ENCODE measurements at regions not wholly inside any gene's neighbourhood (a gene's known extent, or its start where the extent isn't known, plus 50 kb on each side); places are given as distances from the start of the nearest gene placed in this dataset.

DNA sequence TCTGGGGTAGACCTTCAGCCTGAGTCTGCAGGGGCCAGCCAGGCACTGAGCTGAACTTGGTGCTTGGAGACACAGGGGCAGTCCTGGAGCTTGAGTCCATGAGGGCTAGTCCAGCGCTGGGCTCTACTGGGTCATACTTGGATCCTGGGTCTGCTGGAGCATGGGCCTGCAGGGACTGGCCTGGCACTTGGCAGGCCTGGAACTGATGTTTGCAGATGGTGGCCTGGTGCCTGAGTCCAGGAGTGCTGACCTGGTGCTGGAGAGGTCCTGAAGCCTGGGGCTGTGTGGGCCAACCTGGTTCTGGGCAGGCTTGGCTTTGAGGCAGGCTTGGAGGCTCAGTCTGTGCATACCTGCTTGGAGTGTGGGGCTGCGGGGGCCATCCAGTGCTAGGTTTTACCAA lies 143.4 kb upstream of the DSCAM start:
- no peak for DNase-seq

DNA sequence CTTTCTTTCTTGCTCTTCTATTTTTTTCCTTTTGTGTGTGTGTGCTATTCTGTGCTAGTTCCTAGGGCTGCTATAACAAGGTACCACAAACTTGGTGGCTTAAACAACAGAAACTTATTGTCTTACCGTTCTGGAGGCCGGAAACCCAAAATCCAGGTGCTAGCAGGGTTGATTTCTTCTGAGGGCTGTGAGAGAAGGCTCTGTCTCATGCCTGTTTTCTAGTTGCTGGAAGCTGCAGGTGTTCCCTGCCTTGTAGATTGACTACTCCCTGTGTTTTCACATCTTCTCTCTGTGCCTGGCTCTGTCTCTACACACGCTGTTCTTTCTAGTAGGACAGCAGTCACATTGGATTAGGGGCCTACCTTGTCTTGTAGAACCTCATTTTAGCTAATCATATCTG lies 150.9 kb upstream of the DSCAM start:
- DNase-seq = no peak

DNA sequence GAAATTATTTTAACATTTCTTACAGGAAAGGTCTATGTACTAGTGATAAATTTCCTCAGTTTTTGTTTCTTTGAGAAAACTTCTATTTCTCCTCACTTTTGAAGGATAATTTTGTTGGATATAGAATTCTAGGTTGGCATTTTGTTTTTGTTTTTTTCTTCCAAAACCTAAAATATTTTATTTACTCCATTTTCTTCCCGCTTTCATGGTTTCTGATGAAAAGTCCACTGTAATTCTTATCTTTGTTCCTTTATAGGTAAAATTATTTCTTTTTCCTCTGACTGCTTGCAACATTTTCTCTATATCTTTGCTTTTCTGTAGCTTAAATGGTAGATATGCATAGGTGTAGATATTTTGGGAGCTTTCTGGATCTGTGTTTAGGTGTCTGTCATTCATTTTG lies 153.9 kb upstream of the DSCAM start:
- DNase-seq = no peak

DNA sequence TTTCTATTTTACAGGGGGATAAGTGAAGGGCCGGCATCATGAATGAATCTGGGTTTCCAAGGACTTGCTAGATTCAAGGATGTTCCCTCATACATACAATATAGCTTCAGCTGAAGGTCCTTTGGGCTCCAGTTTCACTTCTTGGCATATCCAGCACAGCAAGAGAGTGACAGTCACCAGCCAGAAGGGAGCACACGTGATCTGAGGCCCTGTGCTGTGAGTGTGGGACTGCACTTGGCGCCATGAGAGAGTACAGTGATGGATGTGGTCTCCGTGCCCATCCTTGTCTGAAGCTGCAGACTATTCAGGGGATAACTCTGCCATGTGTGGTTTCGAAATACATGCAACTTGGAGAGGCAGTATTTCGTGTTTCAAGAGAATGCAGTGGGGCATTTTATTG lies 159.7 kb upstream of the DSCAM start:
- no peak for DNase-seq

DNA sequence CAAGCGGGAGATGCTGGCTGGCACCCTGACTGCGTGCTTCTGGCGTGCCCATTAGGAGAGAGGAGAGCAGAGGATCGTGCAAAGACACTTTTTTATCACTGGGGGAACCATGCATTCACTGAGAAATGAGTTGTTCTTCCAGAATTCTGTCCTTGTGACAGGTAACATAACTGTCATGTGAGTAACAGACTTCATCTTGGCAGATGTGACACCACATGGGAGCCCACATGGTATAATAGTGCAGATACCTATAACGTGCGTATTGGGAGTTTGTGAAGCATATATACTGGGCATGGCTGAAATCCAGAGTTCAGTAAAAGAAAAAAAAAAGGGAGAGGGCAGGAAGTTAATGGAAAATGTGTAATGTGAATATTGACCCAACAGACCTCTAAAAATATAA lies 159.6 kb upstream of the BACE2 start:
- no peak for DNase-seq

DNA sequence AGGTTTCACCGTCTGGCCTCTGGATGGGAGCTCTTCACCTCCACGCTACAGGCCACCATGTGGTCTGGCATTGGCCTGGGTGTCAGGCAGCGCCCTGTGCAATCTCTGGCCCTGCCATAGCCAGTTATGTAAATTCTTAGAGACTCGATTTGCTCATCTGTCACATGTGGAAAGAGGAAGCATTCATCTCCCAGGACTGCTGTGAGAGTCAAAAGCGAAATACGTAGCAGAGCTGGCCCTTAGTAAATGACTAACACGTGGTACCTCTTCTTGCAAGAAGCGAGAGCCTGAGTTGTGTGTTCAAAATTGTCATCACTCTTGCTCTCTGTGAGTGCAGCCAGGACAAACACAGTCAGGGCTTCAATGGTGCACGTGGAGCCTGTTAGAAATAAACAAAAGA lies 159.0 kb upstream of the BACE2 start:
- DNase-seq = no peak

DNA sequence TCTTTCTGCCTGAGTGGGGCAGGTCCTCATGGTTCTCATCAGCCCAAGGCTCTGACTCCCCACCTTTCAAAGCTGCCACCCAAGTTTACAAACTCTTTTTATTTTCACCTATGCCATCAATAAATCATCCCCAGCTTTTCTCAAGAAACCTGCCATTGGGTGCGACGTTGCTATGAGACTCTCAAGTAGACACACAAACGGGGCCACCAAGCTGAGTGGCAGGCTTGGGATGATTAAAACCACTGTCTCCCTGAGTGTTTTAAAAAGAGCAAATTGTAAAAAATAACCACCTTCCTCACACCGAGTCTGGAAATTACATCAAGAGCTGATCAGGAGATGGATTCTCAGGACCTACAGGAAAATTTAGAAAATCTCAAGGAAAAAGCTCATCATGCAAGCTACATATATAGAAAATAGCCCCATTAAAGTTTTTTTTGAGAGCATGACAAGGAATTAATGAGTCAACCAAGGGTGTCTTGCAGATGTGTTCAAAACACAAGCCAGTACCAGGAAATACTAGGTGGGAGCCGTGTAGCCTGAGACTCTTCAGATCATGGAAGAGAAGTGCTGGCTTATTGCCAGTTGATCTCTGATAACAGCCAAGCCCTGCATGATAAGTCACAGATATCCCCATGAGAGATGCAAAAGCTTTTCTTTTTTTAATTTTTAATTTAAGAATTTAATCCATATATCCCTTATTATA lies 158.4 kb upstream of the BACE2 start:
- DNase-seq = peak; percentile 29

DNA sequence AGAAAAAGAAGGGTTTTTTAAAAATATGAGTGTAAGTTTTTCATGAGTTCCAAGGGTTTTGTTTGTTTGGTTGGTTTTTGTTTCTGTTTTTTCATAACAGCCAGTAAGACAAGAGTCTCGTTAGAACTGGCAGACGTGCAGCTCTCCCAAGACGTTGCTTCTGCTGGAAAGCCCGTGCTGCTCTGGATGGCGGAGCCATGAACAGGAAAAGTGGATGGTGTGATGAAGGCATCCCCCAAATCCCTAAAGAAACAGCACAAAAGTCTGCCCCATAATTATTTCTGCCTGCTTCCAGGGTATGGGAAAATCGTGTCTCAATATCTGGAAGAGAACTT lies 157.9 kb upstream of the BACE2 start:
- DNase-seq = no peak

DNA sequence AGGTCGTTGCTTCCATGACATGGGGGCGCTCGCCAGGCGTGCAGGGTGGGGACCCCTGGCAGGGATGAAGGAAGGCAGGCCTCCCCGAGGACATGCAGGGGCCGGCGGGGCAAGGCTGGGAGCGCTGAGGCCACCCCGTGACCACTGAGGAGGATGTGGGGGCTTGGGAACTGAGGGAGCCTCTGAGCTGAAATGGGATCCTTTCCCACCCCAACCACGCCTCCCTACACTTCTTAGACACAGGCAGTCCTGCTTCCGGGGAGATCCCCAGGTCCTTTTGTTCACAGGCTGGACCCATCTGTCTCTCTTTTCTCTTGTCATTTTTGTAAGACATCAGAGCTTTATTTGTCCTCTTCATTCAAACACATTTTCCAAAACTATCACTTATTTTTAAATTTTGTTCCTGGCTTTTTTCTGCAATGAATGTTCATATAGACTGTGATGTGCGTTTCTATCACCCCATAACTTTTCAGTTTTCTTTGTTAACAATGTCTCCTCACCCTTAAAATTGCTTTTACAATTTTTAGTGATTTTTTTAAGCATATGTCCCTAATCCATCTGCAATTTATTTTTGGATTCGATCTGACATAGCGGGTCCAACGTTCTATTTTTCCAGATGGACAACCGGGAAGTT lies 156.7 kb upstream of the BACE2 start:
- no peak for DNase-seq

DNA sequence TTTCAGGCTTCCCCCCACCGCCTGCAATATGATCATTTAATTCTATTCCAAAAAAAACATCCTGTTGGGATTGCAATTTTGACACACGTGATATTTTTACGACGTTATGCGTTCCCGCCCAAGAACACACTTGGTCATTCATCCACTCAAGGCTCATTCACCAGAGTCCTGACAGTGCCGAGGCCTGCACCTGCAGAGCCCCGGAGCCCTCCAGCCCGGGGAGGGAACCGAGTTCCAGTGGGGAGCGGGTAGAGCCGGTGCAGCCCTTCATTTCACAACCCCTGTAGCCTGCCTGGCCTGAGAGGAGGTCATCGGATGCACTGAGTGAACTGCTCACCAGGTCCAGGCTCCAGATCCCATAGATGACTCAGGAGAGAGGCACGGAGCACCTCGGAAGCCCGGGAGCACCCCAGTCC lies 156.0 kb upstream of the BACE2 start:
- DNase-seq = no peak

DNA sequence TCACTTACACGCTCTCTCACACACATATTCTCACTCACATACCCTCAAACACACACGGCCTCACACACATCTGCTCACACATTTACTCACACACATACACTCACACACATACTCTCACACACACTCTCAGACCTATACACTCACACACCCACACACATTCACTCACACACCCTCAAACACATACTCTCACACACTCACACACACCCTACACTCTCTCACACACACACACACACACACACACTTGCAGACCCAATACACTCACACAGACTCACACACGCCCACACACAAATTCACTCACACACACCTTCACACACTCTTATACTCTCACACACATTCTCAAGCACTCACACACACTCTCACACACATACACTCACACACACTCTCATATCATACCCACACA lies 155.5 kb upstream of the BACE2 start:
- no peak for DNase-seq

DNA sequence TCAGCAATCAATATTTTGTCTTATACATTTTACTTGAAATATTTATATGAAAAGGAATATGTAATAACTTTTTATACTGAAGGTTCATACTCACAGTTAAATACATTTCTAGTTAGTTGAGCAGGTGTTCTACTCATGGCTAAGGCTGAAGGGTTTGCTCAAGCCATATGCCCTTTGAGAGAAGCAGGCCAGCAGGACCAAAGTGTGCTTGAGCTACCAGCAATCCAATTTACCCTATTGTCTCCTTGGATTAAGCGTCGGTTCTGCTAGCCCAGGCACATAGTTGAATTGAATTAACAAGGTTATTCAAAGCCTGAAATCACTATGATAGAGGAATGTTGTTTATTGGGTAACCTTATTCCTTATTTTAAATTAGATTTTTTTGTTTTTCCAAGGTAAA lies 151.5 kb upstream of the BACE2 start:
- DNase-seq = no peak

DNA sequence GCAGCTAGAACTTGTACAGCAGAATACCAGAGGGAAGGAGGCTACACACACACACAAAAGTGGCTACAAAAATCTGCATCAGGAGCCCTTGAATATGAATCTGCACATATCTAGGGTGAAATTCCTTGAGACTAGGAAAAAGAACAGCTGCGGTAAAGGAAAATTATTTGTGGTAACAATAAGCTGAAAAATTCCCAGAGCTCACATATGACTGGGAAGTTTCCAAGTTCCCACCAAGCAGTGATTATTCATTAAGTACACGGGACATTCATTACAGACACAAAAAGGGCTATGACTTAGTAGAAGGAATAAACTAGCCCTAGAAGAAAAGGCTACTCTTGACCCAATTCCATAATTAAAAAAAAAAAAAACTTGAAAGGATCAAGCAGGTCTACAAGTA lies 149.5 kb upstream of the BACE2 start:
- DNase-seq = no peak

DNA sequence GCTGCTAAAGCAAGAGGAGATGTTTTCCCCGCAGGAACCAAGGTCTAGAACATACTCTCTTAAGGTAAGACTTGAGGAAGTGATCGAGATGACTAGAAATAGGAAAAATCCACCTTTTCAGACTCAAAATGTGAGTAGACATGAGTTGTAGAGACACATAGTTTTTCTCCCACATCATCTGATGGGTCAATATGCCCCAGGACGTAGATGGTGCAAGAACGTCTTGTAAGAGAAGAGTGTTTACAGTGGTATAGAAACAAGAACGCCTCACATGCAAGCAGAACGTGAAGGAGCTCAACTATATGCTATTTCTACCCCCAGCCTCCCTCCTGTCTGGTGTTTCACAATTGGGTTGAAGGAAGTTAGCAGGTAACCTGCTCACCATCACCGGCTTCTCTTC lies 144.0 kb upstream of the BACE2 start:
- no peak for DNase-seq

DNA sequence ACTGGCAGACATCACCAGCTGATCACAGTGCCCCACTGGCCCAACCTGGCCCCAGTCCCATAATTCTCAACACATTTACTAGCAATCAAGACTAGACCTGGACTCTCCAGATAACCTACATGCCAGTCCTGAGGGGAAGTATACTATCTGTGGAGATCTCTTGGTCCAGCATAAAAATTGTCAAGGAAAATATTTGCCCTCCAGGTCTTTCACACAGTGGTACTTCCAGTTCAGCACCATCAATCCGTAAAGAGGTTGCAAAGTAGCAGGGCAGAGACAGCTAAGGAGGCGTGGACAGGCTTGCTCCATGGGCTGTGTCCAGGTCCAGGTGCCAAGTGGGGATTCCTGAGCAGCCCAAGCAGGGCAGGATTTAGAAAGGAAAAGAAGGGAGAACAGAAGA lies 143.6 kb upstream of the BACE2 start:
- DNase-seq = no peak

DNA sequence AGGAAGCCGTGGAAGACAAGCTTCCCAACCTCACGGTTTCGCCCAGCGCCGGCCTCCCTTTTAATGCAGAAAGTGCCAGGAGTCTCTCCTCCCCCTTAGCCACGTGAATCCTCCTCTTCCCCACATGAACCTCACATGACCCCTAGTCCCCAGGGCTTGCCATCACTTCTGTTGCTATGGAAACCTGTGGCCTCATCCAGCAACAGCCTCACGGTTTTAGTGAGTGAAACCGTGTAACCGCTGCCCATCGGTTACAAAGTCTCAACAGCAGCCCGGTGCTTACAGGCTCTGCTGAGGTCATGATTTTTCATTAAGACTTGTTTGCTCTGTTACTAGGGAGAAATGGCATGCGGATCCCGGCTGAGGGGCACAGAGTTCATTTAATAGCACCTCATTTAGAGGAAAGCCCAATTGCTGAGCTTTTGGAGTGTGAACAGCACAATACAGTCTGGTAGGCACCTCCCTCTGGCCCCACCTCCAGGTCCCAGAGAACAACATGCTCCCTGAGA lies 143.2 kb upstream of the BACE2 start:
- DNase-seq = no peak

DNA sequence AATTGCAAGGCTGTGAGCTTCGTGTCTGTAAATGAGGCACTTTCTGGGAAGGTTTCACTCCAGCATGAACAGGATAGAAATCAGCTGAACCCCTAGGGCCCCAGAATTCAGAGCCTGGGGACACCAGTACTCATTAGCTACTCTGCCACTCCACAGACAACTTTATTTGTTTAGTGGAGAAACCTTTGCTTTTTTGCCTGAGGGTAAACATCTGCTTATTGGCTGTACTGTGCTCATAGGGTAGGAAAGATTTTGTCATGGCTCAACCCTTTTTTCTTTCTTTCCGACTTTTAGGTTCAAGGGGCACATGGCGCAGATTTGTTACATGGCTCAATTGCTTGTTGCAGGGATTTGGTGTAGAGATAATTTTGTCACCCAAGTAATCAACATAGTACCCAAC lies 138.4 kb upstream of the BACE2 start:
- no peak for DNase-seq

DNA sequence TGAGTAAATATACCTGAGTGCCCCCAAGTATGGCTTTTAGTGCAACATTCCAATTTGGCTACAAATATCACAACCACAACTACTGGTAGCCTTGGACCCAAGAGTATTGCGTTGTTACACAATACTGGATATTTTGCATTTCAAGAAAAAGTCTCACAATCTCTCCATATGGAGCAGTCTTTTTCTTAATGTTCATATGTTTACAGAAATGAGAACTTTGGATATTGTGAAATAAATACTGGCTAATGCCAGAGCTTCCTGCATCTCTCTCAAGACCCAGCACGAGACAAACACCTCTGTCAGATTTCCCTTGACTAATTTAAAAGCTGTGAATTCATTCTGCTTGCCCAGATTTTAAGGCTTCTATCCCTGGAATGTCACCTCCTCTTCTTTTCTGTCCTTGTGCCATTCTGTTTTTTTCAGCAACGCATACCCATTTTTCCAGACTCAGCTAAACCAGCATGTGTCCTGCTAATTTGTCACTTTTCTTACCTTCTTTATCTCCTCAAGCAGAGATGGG lies 136.2 kb upstream of the BACE2 start:
- DNase-seq = no peak

DNA sequence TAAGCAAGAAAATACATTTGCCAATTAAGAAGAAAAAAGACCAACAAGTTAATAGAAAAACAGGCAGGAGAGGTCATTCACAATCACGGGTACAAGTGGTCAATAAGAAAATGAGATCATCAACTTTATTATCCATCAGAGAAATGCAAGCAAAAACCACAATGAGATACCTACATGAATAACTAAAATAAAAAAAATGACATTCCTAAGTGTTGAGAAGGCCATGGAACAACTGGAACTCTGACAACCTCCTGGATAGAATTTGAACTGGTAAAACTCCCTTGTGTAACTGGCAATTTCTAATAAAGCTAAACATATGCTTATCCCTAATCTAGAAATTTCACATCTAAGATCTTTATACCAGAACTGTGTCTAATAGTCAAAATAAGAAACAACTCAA lies 135.4 kb upstream of the BACE2 start:
- DNase-seq = no peak

DNA sequence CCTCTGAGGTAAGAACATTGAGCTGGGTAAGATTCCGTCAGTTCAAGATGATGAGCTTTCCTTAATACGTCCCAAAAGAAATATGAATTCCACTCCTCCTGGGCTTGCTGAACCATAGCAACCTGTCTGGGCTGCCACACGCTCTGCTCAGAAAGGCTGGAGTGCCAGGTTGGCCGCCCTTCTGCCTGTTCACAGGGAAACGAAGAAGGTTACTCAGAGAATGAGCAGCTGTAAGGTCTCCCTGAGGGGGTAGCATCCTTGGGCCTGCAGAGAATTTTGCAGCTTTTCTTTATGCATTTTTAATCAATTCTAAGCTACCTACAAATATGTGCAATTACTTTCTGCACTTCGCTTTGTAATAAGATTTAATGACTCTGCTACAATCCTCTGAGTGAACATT lies 130.7 kb upstream of the BACE2 start:
- DNase-seq = no peak

DNA sequence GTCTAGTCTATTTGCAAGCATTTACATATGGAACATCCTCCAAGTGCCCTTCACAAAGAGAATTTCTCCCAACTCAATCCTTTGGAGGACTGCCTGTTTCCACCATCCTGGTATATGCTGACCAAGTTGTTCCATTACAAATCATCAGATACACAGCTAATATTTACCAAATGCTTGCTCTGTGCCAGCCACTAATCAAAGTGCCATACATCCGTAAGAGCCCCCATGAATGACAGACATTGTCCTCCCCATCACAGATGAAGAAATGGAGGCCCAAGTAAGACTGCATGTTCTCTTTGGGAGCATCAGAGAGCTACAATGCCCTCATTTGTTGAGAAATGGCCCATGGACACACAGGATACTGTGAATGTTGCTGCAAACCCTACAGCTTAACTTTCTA lies 130.0 kb upstream of the BACE2 start:
- DNase-seq = no peak

DNA sequence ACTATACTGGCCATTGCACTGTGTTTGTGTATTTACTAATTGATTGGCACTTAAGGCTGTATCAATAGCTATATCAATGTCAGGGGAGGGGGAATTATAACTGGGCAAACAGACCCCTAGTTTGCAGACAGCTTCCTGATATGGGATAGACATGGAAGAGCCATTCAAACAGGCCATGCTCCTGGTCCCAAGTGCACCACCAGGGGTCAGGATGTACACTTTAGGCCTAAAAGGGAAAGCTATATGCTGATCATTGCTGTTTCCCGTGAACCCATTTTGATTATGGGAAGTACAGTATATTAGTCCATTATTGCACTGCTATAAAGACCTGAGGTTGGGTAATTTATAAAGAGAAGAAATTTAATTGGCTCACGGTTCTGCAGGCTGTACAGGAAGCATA lies 124.9 kb upstream of the BACE2 start:
- DNase-seq = no peak

DNA sequence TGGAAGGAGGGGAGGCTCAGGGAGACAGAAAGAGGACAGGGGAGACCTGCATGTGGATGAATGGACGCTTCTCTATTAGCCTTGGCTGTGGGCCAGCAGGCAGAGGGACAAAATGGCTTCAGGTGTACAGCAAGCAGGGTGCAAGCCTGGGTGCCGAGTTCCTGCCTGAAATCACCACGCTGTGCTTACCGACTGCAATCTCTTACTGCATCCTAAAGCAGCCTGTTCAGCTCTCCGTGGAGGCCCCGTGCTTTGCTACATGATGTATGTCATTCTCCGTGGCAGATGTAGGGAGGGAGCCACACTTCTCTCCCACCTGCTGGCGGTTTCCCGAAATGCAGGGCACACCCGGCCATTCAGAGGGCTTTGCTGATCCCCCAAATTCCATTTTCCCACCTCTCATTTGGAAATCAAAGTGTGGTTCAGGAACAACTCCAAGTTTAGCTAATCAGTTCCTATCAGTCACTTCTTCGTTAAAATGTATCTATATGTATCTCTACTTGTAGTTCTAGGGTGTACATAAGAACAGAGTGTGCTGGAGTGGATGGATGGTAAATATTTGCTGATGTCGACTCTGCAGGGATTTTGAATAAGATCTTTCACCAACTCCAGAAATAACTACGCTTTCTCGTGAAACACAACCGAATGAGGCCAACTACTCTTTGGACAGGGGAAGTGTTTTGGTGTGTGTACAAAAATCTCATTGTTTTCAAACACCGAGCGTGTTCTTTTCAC lies 122.3 kb upstream of the BACE2 start:
- DNase-seq = peak; percentile 90

DNA sequence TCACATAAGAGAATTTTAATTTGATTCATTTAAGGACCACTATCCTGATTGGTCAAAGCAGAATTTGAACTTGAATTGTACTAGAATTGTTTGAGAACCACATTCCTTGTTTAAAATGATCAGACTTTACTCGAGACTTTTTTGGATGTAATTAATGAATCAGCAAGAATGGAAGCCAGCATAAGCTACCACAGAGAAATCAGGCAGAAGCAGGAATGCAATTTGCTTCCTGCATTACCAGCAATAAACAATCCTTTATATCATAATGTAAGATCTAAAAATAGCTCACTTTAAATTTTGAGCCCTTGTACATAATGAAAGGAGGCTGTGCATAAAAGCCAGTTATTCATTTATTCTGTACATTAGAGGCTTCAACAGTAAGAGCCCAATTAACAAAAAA lies 119.8 kb upstream of the BACE2 start:
- DNase-seq = no peak

Measured in COR-L47 (cell line).